Uterus (tissue), 3 donors: ENCODE measurements at regions not wholly inside any gene's neighbourhood (a gene's known extent, or its start where the extent isn't known, plus 50 kb on each side); places are given as distances from the start of the nearest gene placed in this dataset.

ENCODE experiments used
- DNase-seq, 2 donors: peaks; one replicate each; pipeline ENCODE4 v3.0.0-alpha.2; 2019 to 2020
- H3K27ac ChIP-seq, 2 donors: fragments of 200-600 bp; sonication (generic); 1 replicate in 1 of 2; 2 replicates in 1 of 2; pipeline ENCODE4 v1.5.1; 2016 to 2018
- H3K27me3 ChIP-seq, 2 donors: fragments of 200-600 bp; sonication (generic); one replicate each; pipeline ENCODE4 v1.5.1; 2018 to 2019; ENCODE audit warnings: control low read depth in 1 of 2
- H3K36me3 ChIP-seq, 2 donors: fragments of 200-600 bp; sonication (generic); one replicate each; pipeline ENCODE4 v1.5.1; 2019; ENCODE audit warnings: control low read depth in 1 of 2
- H3K4me1 ChIP-seq, 2 donors: fragments of 200-600 bp; sonication (generic); one replicate each; pipeline ENCODE4 v1.5.1; 2018 to 2019; ENCODE audit warnings: control low read depth in 1 of 2
- H3K4me3 ChIP-seq, 2 donors: fragments of 200-600 bp; sonication (generic); 1 replicate in 1 of 2; 2 replicates in 1 of 2; pipeline ENCODE4 v1.5.1; 2018 to 2019; ENCODE audit warnings: mild to moderate bottlenecking in 1 of 2
- H3K9me3 ChIP-seq, 2 donors: fragments of 200-600 bp; sonication (generic); one replicate each; pipeline ENCODE4 v1.5.1; 2019; ENCODE audit warnings: control low read depth in 1 of 2
- POLR2A ChIP-seq, 2 donors: fragments of 450-650 bp; IDR thresholded peaks; one replicate each; pipeline ENCODE4 v1.6.1; 2016; ENCODE audit warnings: antibody characterized with exemption in 2 of 2, mild to moderate bottlenecking in 1 of 2, moderate library complexity in 1 of 2
- intact Hi-C: fragments of 100-400 bp; cut with DNase I; formaldehyde crosslinking; loops from one replicate; pipeline ENCODE4 v1.15.1; 2023; ENCODE audit warnings: low total_unique reads
- TF ChIP-seq, protein P1 (sequence below), 4 experiments: fragments of 200-600 bp in 2 of 4; fragments of 450-650 bp in 2 of 4; sonication (generic) in 2 of 4; IDR thresholded peaks; one replicate each; pipeline ENCODE4 v1.5.1; 2016 to 2019; ENCODE audit warnings: antibody characterized with exemption in 4 of 4, mild to moderate bottlenecking in 2 of 4, moderate library complexity in 1 of 4
- donor health status: DM: yes; HTN: yes; CAD: no.

GRCh38 chr4:33088713-33089112 lies 2368.5 kb downstream of the PCDH7 start:
- TF ChIP-seq, protein P1, sequence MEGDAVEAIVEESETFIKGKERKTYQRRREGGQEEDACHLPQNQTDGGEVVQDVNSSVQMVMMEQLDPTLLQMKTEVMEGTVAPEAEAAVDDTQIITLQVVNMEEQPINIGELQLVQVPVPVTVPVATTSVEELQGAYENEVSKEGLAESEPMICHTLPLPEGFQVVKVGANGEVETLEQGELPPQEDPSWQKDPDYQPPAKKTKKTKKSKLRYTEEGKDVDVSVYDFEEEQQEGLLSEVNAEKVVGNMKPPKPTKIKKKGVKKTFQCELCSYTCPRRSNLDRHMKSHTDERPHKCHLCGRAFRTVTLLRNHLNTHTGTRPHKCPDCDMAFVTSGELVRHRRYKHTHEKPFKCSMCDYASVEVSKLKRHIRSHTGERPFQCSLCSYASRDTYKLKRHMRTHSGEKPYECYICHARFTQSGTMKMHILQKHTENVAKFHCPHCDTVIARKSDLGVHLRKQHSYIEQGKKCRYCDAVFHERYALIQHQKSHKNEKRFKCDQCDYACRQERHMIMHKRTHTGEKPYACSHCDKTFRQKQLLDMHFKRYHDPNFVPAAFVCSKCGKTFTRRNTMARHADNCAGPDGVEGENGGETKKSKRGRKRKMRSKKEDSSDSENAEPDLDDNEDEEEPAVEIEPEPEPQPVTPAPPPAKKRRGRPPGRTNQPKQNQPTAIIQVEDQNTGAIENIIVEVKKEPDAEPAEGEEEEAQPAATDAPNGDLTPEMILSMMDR (IDR thresholded peaks at IDR 0.05) = no peak
- no peak for TF ChIP-seq POLR2A (IDR thresholded peaks at IDR 0.05)
- Histone ChIP-seq H3K27me3 (no peaks in the 10 kb centered on the region), H3K4me3 (no peak overlapping the region), H3K9me3 (no peaks in the 10 kb centered on the region), H3K27ac (no peak overlapping the region), H3K4me1 (no peaks in the 10 kb centered on the region), H3K36me3 (no peaks in the 10 kb centered on the region)
- intact Hi-C loops = no loop called here
- no peak for DNase-seq

DNA sequence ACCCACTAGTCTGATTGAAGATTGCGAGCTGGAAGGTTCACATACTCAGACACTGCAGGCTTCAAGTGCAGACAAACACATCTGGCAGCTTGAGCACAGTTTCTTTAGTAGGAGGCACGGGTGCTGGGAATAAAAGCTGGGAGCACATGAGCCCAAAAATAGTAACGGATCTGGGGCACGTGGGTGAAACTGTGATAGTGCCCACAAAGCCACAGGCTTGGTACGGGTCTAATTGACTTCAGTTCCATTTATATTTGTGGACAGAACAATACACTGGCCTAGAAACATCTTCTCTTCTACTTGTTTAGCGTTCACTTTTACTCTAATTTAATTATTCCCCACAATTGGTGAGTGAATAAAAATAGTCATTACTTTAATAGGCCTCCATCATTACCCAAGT lies 2370.7 kb downstream of the PCDH7 start:
- Histone ChIP-seq H3K4me1 (no peaks in the 10 kb centered on the region), H3K36me3 (no peaks in the 10 kb centered on the region), H3K27ac (no peak overlapping the region), H3K27me3 (no peaks in the 10 kb centered on the region), H3K9me3 (no peaks in the 10 kb centered on the region), H3K4me3 (no peak overlapping the region)
- intact Hi-C loops = no loop called here
- no peak for DNase-seq
- TF ChIP-seq, protein P1 (IDR thresholded peaks at IDR 0.05) = no peak
- TF ChIP-seq POLR2A (IDR thresholded peaks at IDR 0.05) = no peak

DNA sequence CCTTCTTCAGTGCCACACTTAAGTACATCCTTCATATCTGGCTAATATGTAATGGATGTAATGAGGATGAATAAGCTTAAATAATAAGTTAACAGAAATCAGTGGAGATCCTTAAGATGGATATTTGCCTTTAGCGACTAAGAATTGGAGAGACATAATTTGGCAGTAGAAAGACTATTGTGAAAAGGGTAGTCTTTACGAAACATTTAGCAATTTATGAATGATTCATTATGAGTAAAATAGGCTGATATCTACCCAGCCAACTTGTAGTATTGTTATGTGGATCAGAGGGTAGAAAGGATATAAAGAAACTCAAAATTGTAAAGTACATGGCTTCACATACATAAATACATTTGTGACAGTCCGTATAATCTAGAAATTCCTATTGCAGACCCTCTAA lies 2371.8 kb downstream of the PCDH7 start:
- Histone ChIP-seq H3K4me1 (no peaks in the 10 kb centered on the region), H3K36me3 (no peaks in the 10 kb centered on the region), H3K4me3 (no peak overlapping the region), H3K27me3 (no peaks in the 10 kb centered on the region), H3K9me3 (no peaks in the 10 kb centered on the region), H3K27ac (no peak overlapping the region)
- TF ChIP-seq POLR2A (IDR thresholded peaks at IDR 0.05) = no peak
- TF ChIP-seq, protein P1 (IDR thresholded peaks at IDR 0.05) = no peak
- intact Hi-C loops = no loop called here
- DNase-seq = no peak

- Histone ChIP-seq H3K4me3 (no peak overlapping the region), H3K36me3 (no peaks in the 10 kb centered on the region), H3K4me1 (no peaks in the 10 kb centered on the region), H3K27ac (no peak overlapping the region), H3K27me3 (no peaks in the 10 kb centered on the region), H3K9me3 (no peaks in the 10 kb centered on the region)
- intact Hi-C loops = no loop called here
- TF ChIP-seq, protein P1 (IDR thresholded peaks at IDR 0.05) = no peak
- no peak for TF ChIP-seq POLR2A (IDR thresholded peaks at IDR 0.05)
- no peak for DNase-seq
Measured at GRCh38 chr4:33104273-33104672, 2384.1 kb downstream of the PCDH7 start.

- no peak overlapping the region for H3K27ac ChIP-seq
- DNase-seq = no peak
- intact Hi-C loops = no loop called here
- no peaks in the 10 kb centered on the region for H3K36me3 ChIP-seq
- H3K27me3 ChIP-seq = no peaks in the 10 kb centered on the region
- TF ChIP-seq, protein P1 (IDR thresholded peaks at IDR 0.05) = no peak
- TF ChIP-seq POLR2A (IDR thresholded peaks at IDR 0.05) = no peak
- no peaks in the 10 kb centered on the region for H3K4me1 ChIP-seq
- no peaks in the 10 kb centered on the region for H3K9me3 ChIP-seq
- no peak overlapping the region for H3K4me3 ChIP-seq
Measured at GRCh38 chr4:33107814-33108213, 2387.6 kb downstream of the PCDH7 start.
